GM23248 (cell line): ENCODE measurements at regions not wholly inside any gene's neighbourhood (a gene's known extent, or its start where the extent isn't known, plus 50 kb on each side); places are given as distances from the start of the nearest gene placed in this dataset.

ENCODE experiments used
- DNase-seq: peaks from one replicate; pipeline ENCODE4 v3.0.0-alpha.2; 2015
- H2AFZ ChIP-seq: fragments of 200-600 bp; sonication (generic); 2 replicates; pipeline ENCODE4 v1.6.1; 2016; ENCODE audit warnings: antibody characterized with exemption
- H3F3A ChIP-seq: fragments of 200-600 bp; sonication (generic); 2 replicates; pipeline ENCODE4 v1.6.1; 2016; ENCODE audit warnings: mild to moderate bottlenecking, antibody characterized with exemption, mixed run types; ENCODE audit not compliant: insufficient read depth
- H3K27ac ChIP-seq: fragments of 200-600 bp; sonication (generic); 2 replicates; pipeline ENCODE4 v1.5.1; 2016; ENCODE audit warnings: mild to moderate bottlenecking
- H3K27me3 ChIP-seq: fragments of 200-600 bp; sonication (generic); replicated peaks from 2 replicates; pipeline ENCODE4 v1.6.1; 2016; ENCODE audit warnings: mild to moderate bottlenecking; ENCODE audit not compliant: insufficient read depth
- H3K36me3 ChIP-seq: fragments of 200-600 bp; sonication (generic); 2 replicates; pipeline ENCODE4 v1.6.1; 2016; ENCODE audit warnings: low read depth, mild to moderate bottlenecking
- H3K4me1 ChIP-seq: fragments of 200-600 bp; sonication (generic); 2 replicates; pipeline ENCODE4 v1.6.1; 2016; ENCODE audit warnings: mild to moderate bottlenecking; ENCODE audit not compliant: insufficient read depth
- H3K4me2 ChIP-seq: fragments of 200-600 bp; sonication (generic); one replicate; pipeline ENCODE4 v1.6.1; 2016; ENCODE audit warnings: mild to moderate bottlenecking; ENCODE audit not compliant: unreplicated experiment
- H3K4me3 ChIP-seq: fragments of 200-600 bp; sonication (generic); 2 replicates; pipeline ENCODE4 v1.5.1; 2016; ENCODE audit warnings: mild to moderate bottlenecking
- H3K79me2 ChIP-seq: fragments of 200-600 bp; sonication (generic); 2 replicates; pipeline ENCODE4 v1.6.1; 2016; ENCODE audit warnings: mild to moderate bottlenecking; ENCODE audit not compliant: insufficient read depth
- H3K9ac ChIP-seq: fragments of 200-600 bp; sonication (generic); 2 replicates; pipeline ENCODE4 v1.6.1; 2016; ENCODE audit warnings: mild to moderate bottlenecking
- H3K9me2 ChIP-seq: fragments of 200-600 bp; sonication (generic); 2 replicates; pipeline ENCODE4 v1.6.1; 2016; ENCODE audit warnings: mixed run types, mild to moderate bottlenecking, moderate library complexity; ENCODE audit not compliant: insufficient read depth
- H3K9me3 ChIP-seq: fragments of 200-600 bp; sonication (generic); one replicate; pipeline ENCODE4 v1.6.1; 2017; ENCODE audit warnings: low read depth
- H4K20me1 ChIP-seq: fragments of 200-600 bp; sonication (generic); 2 replicates; pipeline ENCODE4 v1.6.0; 2016; ENCODE audit not compliant: insufficient read depth
- EZH2 ChIP-seq: fragments of 200-600 bp; sonication (generic); IDR thresholded peaks from 2 replicates; pipeline ENCODE4 v1.6.1; 2018; ENCODE audit warnings: antibody characterized with exemption, mild to moderate bottlenecking; ENCODE audit not compliant: insufficient read depth, poor library complexity, severe bottlenecking
- EZH2phosphoT487 ChIP-seq: fragments of 200-600 bp; sonication (generic); IDR thresholded peaks from 2 replicates; pipeline ENCODE4 v1.6.1; 2018; ENCODE audit warnings: antibody characterized with exemption, moderate library complexity, mild to moderate bottlenecking, low read depth; ENCODE audit not compliant: insufficient read depth
- WGBS, 2 experiments: methylation state at CpG; one replicate each; pipeline ENCODE4 v1.1.6; 2015 to 2017; ENCODE audit warnings: low lambda C conversion rate in 2 of 2, low coverage in 1 of 2; ENCODE audit errors: missing lambda C conversion rate in 2 of 2; 5-methylcytosine and 5-hydroxymethylcytosine counted together
- in situ Hi-C: fragments of 300-500 bp; cut with MboI; formaldehyde crosslinking; loops from 2 replicates; pipeline ENCODE4 v1.15.0; 2020

DNA sequence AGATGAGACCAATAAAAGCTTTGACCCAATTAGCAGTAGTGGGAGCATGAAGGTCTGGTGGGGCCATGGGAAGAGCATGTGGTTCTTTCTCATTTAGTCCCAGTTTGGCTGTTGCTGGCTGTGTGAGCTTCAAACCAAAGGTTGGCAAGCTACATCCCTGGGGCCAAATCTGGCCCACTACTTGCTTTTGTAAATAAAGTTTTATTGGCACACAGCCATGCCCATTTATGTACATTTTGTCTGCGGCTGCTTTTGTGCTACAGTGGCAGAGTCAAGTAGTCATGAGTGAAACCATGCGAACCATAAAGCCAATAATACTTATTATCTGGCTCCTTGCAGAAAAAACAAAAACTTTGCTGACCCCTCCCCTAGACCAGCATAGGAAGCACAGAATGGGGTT, 196.9 kb downstream of the PRDM2 start:
- Histone ChIP-seq H3K27me3 (peaks cover 38% of the 10 kb centered on the region), H2AFZ (no peak overlapping the region), H3K4me1 (peaks cover 6% of the 10 kb centered on the region; the same call in 1 of the 2 replicates), H3K9me2 (no peaks in the 10 kb centered on the region), H3K9me3 (no peaks in the 10 kb centered on the region), H3K9ac (no peak overlapping the region), H3K36me3 (no peaks in the 10 kb centered on the region), H3K79me2 (no peaks in the 10 kb centered on the region), H3K4me3 (no peak overlapping the region), H3K27ac (no peak overlapping the region), H4K20me1 (no peaks in the 10 kb centered on the region), H3F3A (no peaks in the 10 kb centered on the region), H3K4me2 (no peak overlapping the region)
- TF ChIP-seq EZH2phosphoT487 (no peak), EZH2 (no peak)
- WGBS, 2 experiments, result 60 to 61% methylated on average over 2 of the region's 2 CpGs
- no peak for DNase-seq
- in situ Hi-C loops, result no loop called here

DNA sequence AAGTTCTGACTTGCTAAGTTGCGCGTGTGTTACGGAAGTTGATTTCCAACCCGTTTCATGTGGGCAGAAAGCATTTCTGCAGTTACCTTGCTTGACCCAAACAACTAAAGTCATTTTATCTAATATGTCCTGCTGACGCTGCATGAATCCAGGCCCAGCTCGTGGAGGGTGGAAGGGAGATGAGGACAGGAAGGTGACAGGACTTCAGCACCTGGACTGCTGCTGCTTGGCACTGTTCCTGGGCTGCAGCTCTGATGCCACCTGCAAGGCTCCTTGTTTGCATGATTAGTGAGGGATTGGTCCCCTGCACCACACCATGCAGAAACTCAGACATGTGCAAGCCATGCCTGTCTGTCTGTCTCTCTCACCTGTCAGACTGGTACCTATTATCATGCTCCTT, 198.4 kb downstream of the PRDM2 start:
- peaks cover 27% of the 10 kb centered on the region for H3K27me3 ChIP-seq
- 69 to 70% methylated on average over 6 of the region's 6 CpGs for WGBS, 2 experiments
- H3K79me2 ChIP-seq, result no peaks in the 10 kb centered on the region
- no peaks in the 10 kb centered on the region for H4K20me1 ChIP-seq
- no peak for DNase-seq
- no peaks in the 10 kb centered on the region for H3K9me3 ChIP-seq
- in situ Hi-C loops, result no loop called here
- H3K4me3 ChIP-seq, result no peak overlapping the region
- no peak overlapping the region for H3K4me2 ChIP-seq
- peaks cover 6% of the 10 kb centered on the region; the same call in 1 of the 2 replicates for H3K4me1 ChIP-seq
- TF ChIP-seq EZH2phosphoT487 (no peak), EZH2 (no peak)
- no peak overlapping the region for H3K9ac ChIP-seq
- no peaks in the 10 kb centered on the region for H3K9me2 ChIP-seq
- no peaks in the 10 kb centered on the region for H3K36me3 ChIP-seq
- H3F3A ChIP-seq, result no peaks in the 10 kb centered on the region
- no peak overlapping the region for H2AFZ ChIP-seq
- no peak overlapping the region for H3K27ac ChIP-seq

DNA sequence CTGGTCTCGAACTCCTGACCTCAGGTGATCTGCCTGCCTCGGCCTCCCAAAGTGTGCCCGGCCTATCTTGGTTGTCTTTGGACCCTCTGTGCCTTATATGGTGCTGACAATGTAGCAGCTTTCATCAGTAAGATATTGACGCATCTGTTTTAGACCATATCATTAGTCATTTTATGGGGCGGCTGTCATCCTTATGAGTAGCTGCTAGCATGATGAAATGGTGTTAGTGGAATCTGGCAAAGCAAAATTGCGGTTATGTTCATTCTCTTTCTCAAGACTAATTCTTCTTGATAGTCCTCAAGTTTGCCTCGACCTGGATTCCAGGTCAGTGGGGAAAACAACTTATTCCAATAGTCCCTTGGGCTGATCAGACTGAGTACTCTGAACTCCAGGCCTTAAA, 199.9 kb downstream of the PRDM2 start:
- no peaks in the 10 kb centered on the region for H4K20me1 ChIP-seq

DNA sequence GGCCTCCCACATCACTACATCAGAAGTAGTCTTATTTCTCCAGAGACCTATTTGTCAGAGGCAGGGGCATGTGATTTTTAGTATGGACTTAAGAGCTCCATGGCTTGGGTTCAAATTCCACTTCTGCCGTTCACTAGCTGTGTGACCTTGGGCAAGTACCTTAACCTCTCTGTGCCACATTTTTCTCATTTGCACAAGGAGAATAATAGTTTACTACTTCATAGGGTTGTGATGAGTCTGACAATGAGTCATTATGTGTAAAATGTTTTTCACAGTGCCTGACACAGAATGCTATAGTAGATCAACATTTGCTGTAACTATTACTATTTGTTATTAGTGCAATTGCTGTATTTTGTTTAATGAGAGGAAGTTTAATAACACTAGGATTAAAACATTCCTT, 200.6 kb downstream of the PRDM2 start:
- Histone ChIP-seq H3K9ac (no peak overlapping the region), H2AFZ (no peak overlapping the region), H3K4me1 (peaks cover 6% of the 10 kb centered on the region; the same call in 1 of the 2 replicates), H3K27me3 (peaks cover 5% of the 10 kb centered on the region), H3K4me2 (no peak overlapping the region), H3K9me2 (no peaks in the 10 kb centered on the region), H3F3A (no peaks in the 10 kb centered on the region), H3K4me3 (no peak overlapping the region), H3K36me3 (no peaks in the 10 kb centered on the region), H4K20me1 (no peaks in the 10 kb centered on the region), H3K9me3 (no peaks in the 10 kb centered on the region), H3K27ac (no peak overlapping the region), H3K79me2 (no peaks in the 10 kb centered on the region)
- TF ChIP-seq EZH2phosphoT487 (no peak), EZH2 (no peak)
- in situ Hi-C loops, result no loop called here
- WGBS, 2 experiments, result 3 to 6% methylated on average over 1 of the region's 1 CpG
- peak; percentile 58 for DNase-seq

More for the DNA sequence above, 199.9 kb downstream of the PRDM2 start:
- Histone ChIP-seq H3K27ac (no peak overlapping the region), H3K9me2 (no peaks in the 10 kb centered on the region), H2AFZ (no peak overlapping the region), H3K4me2 (no peak overlapping the region), H3F3A (no peaks in the 10 kb centered on the region), H3K79me2 (no peaks in the 10 kb centered on the region), H3K4me3 (no peak overlapping the region), H3K27me3 (peaks cover 12% of the 10 kb centered on the region), H3K9ac (no peak overlapping the region), H3K4me1 (peaks cover 6% of the 10 kb centered on the region; the same call in 1 of the 2 replicates), H3K9me3 (no peaks in the 10 kb centered on the region), H3K36me3 (no peaks in the 10 kb centered on the region)
- WGBS, 2 experiments, result 10% methylated on average over 7 of the region's 7 CpGs
- in situ Hi-C loops, result no loop called here
- DNase-seq, result peak; percentile 89
- TF ChIP-seq EZH2phosphoT487 (no peak), EZH2 (no peak)

DNA sequence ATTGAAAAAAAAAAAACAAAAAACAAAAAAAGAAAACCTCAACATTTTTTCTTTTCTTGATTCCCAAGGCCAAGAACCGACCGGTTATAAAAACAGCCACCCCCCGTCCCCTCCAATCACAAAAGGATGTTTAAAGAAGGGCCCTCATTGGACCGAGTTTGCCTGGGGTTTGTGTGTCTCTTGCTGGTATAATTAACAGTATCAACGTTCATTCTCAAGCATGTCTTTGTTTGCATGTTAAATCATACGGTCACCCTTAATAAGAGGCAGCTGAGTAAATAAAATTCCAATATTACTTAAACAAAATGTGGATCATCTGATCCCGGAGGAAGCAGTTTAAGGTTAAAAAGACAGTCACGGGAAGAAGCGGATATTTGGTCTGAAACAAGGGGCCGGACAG, 201.1 kb downstream of the PRDM2 start:
- peaks cover 6% of the 10 kb centered on the region; the same call in 1 of the 2 replicates for H3K4me1 ChIP-seq
- H2AFZ ChIP-seq, result no peak overlapping the region
- no peak overlapping the region for H3K4me3 ChIP-seq
- no peak overlapping the region for H3K9ac ChIP-seq
- DNase-seq, result no peak
- no peaks in the 10 kb centered on the region for H3K36me3 ChIP-seq
- H3K27me3 ChIP-seq, result peaks cover 4% of the 10 kb centered on the region
- in situ Hi-C loops, result no loop called here
- H4K20me1 ChIP-seq, result no peaks in the 10 kb centered on the region
- TF ChIP-seq EZH2 (no peak), EZH2phosphoT487 (no peak)
- H3K4me2 ChIP-seq, result no peak overlapping the region
- no peak overlapping the region for H3K27ac ChIP-seq
- H3F3A ChIP-seq, result no peaks in the 10 kb centered on the region
- H3K9me3 ChIP-seq, result no peaks in the 10 kb centered on the region
- no peaks in the 10 kb centered on the region for H3K79me2 ChIP-seq
- H3K9me2 ChIP-seq, result no peaks in the 10 kb centered on the region
- WGBS, 2 experiments, result 20 to 22% methylated on average over 10 of the region's 10 CpGs
